Mesendoderm (in vitro differentiated cells): ENCODE measurements at regions not wholly inside any gene's neighbourhood (a gene's known extent, or its start where the extent isn't known, plus 50 kb on each side); places are given as distances from the start of the nearest gene placed in this dataset.

Experiments
- DNase-seq: peaks from one replicate; pipeline ENCODE4 v3.0.0; 2013
- H2AK5ac ChIP-seq: 2 replicates; pipeline ENCODE4 v1.6.1; 2013; ENCODE audit warnings: low read length, inconsistent platforms
- H2BK120ac ChIP-seq: 2 replicates; pipeline ENCODE4 v1.6.1; 2013; ENCODE audit warnings: low read depth, mild to moderate bottlenecking, low read length, moderate library complexity, mixed read lengths
- H2BK15ac ChIP-seq: replicated peaks from 2 replicates; pipeline ENCODE4 v1.6.1; 2013; ENCODE audit warnings: low read depth, mild to moderate bottlenecking, moderate library complexity
- H2BK5ac ChIP-seq: 2 replicates; pipeline ENCODE4 v1.6.1; 2013; ENCODE audit warnings: low read length, inconsistent platforms
- H3K18ac ChIP-seq: 2 replicates; pipeline ENCODE4 v1.6.1; 2013; ENCODE audit warnings: mild to moderate bottlenecking, low read length, mixed read lengths
- H3K23ac ChIP-seq: one replicate; pipeline ENCODE4 v1.6.1; 2013; ENCODE audit warnings: low read length
- H3K27ac ChIP-seq: 2 replicates; pipeline ENCODE4 v1.5.1; 2013; ENCODE audit warnings: low read depth, mild to moderate bottlenecking, inconsistent platforms, low read length, moderate library complexity
- H3K27me3 ChIP-seq: 2 replicates; pipeline ENCODE4 v1.6.1; 2013; ENCODE audit warnings: low read length, control low read depth, mild to moderate bottlenecking, inconsistent platforms; ENCODE audit not compliant: insufficient read depth, poor library complexity
- H3K36me3 ChIP-seq: 2 replicates; pipeline ENCODE4 v1.6.1; 2013; ENCODE audit warnings: low read length, inconsistent platforms; ENCODE audit not compliant: control insufficient read depth, insufficient read depth
- H3K4ac ChIP-seq: one replicate; pipeline ENCODE4 v1.6.1; 2013; ENCODE audit warnings: low read depth, mild to moderate bottlenecking, low read length, moderate library complexity
- H3K4me1 ChIP-seq: 2 replicates; pipeline ENCODE4 v1.6.1; 2013; ENCODE audit warnings: low read depth, low read length, inconsistent platforms; ENCODE audit not compliant: control insufficient read depth
- H3K4me2 ChIP-seq: 2 replicates; pipeline ENCODE4 v1.6.1; 2013; ENCODE audit warnings: low read length
- H3K4me3 ChIP-seq: 2 replicates; pipeline ENCODE4 v1.5.1; 2013; ENCODE audit warnings: mild to moderate bottlenecking, low read length
- H3K56ac ChIP-seq: one replicate; pipeline ENCODE4 v1.6.1; 2013; ENCODE audit warnings: low read length
- H3K79me1 ChIP-seq: 2 replicates; pipeline ENCODE4 v1.6.1; 2013; ENCODE audit warnings: low read length, inconsistent platforms
- H3K79me2 ChIP-seq: 2 replicates; pipeline ENCODE4 v1.6.1; 2013; ENCODE audit warnings: mild to moderate bottlenecking, low read length; ENCODE audit not compliant: control insufficient read depth, insufficient read depth
- H3K9ac ChIP-seq: 2 replicates; pipeline ENCODE4 v1.6.1; 2013; ENCODE audit warnings: low read length, inconsistent platforms
- H4K5ac ChIP-seq: one replicate; pipeline ENCODE4 v1.6.1; 2013; ENCODE audit warnings: low read length
- H4K8ac ChIP-seq: one replicate; pipeline ENCODE4 v1.6.1; 2013; ENCODE audit warnings: low read depth, mild to moderate bottlenecking, control low read depth, low read length, moderate library complexity
- WGBS: extraction: QIAGEN DNeasy Blood & Tissue Kit; methylation state at CpG from one replicate; pipeline ENCODE4 v1.1.7; 2013; ENCODE audit warnings: low lambda C conversion rate, missing lambda C conversion rate; ENCODE audit not compliant: insufficient coverage; ENCODE audit errors: extremely low coverage; 5-methylcytosine and 5-hydroxymethylcytosine counted together

DNA sequence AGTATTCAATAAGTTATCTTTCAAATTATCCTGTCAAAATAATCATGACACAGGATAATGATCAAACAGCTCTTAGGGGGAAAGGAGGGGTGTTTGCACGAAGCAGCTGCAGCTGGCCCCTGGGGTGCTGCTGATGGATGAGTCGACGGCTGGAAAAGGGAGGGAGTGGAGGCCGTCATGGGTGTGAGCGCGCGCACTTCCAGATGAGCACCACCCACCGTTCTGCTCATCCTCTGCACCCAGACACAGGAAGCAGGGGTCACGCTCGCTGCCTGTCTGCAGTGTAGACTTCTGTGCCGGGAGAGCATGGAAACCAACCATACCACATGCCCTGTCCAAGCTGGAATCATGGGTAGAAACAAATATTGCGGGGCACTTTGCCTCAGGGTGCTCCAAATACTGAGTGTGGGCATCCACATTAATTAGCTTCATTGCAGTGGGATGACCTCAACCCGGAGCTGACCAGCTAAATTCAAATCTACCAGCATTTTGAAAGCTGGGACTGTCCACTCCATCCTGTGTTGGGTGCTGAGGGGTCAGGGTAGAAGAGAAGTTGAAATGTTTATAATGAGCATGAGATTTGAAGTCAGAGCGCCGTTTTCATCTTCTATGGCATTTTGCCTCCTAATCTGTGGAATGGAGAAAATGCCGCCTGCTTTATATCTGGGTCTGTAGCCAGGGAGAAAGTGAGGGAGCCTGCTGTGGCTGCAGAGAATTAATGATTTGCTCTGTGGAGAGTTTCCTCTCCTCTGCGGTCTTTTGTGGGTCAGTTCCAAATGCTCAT, 802.4 kb downstream of the TBC1D22A start:
- H3K27me3 ChIP-seq = no peaks in the 10 kb centered on the region

GRCh38 chr22:47564158-47564450, 801.7 kb downstream of the TBC1D22A start:
- H3K27ac ChIP-seq = no peak overlapping the region
- no peak overlapping the region for H3K4ac ChIP-seq
- no peak overlapping the region for H2BK15ac ChIP-seq
- no peaks in the 10 kb centered on the region for H3K27me3 ChIP-seq
- no peaks in the 10 kb centered on the region for H3K36me3 ChIP-seq
- H3K79me2 ChIP-seq = no peaks in the 10 kb centered on the region
- H2AK5ac ChIP-seq = no peak overlapping the region
- no peak overlapping the region for H4K5ac ChIP-seq
- H3K4me1 ChIP-seq = no peaks in the 10 kb centered on the region
- no peak overlapping the region for H2BK120ac ChIP-seq
- no peak overlapping the region for H3K18ac ChIP-seq
- H3K4me2 ChIP-seq = no peak overlapping the region
- H4K8ac ChIP-seq = no peak overlapping the region
- H3K79me1 ChIP-seq = no peaks in the 10 kb centered on the region
- H3K9ac ChIP-seq = no peak overlapping the region
- DNase-seq = no peak
- no peak overlapping the region for H3K23ac ChIP-seq
- no CpG with 5 or more reads among the region's 12 CpGs for WGBS
- H3K56ac ChIP-seq = no peak overlapping the region
- no peak overlapping the region for H3K4me3 ChIP-seq
- H2BK5ac ChIP-seq = no peak overlapping the region

More for the DNA sequence above, 802.4 kb downstream of the TBC1D22A start:
- Histone ChIP-seq H2BK120ac (no peak overlapping the region), H3K4me1 (no peaks in the 10 kb centered on the region), H2AK5ac (no peak overlapping the region), H2BK15ac (no peak overlapping the region), H3K79me1 (no peaks in the 10 kb centered on the region), H3K23ac (no peak overlapping the region), H3K27ac (no peak overlapping the region), H3K36me3 (no peaks in the 10 kb centered on the region), H3K56ac (no peak overlapping the region), H3K4ac (no peak overlapping the region), H3K4me3 (no peak overlapping the region), H3K79me2 (no peaks in the 10 kb centered on the region), H2BK5ac (no peak overlapping the region), H3K18ac (no peak overlapping the region), H3K9ac (no peak overlapping the region), H4K5ac (no peak overlapping the region), H4K8ac (no peak overlapping the region), H3K4me2 (no peak overlapping the region)
- DNase-seq = no peak
- WGBS = no CpG with 5 or more reads among the region's 17 CpGs

DNA sequence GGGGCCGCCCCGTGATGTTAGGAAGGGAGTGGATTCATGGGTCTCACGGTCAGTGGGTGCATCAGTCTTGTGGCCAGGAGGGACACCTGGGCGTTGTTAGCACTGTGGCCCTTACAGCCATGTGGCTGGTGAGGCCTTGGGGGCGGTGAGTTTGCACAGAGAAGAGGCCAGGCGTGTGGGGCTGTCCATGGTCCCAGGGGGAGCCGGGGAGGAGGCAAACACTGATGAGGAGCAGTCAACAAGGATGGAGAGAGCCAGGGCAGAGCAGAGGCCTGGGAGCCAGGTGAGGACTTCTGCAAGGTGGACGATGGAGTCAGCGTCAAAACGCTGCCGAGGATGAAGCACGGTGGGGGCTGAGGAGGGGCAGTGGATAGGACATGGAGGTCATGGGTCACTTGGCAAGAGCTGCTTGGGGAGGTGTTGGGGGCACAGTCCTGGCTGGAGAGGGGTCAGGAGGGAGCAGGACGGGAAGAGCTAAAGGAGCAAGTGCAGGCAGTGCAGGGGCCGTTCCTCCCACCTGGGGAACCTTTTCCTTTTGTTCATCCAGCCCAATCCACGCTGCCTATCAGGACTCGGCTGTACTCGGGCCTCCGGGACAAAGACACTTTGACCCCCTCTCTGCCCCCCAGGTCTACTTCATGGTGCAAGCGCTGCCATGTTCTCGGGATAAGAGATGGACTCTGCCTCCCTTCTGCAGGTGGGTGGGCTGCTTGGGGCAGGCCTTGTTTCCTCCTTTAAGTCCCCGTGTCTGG, 801.1 kb downstream of the TBC1D22A start:
- no peak overlapping the region for H2BK15ac ChIP-seq
- H3K79me1 ChIP-seq = no peaks in the 10 kb centered on the region
- no peak overlapping the region for H4K5ac ChIP-seq
- H3K4me1 ChIP-seq = no peaks in the 10 kb centered on the region
- no peaks in the 10 kb centered on the region for H3K79me2 ChIP-seq
- no peak overlapping the region for H2AK5ac ChIP-seq
- H3K36me3 ChIP-seq = no peaks in the 10 kb centered on the region
- WGBS = no CpG with 5 or more reads among the region's 21 CpGs
- no peak overlapping the region for H3K4me3 ChIP-seq
- no peak overlapping the region for H3K4ac ChIP-seq
- no peak overlapping the region for H3K27ac ChIP-seq
- H3K4me2 ChIP-seq = no peak overlapping the region
- H3K56ac ChIP-seq = no peak overlapping the region
- H3K27me3 ChIP-seq = no peaks in the 10 kb centered on the region
- DNase-seq = no peak
- H4K8ac ChIP-seq = no peak overlapping the region
- H2BK5ac ChIP-seq = no peak overlapping the region
- H3K18ac ChIP-seq = no peak overlapping the region
- H3K23ac ChIP-seq = no peak overlapping the region
- no peak overlapping the region for H3K9ac ChIP-seq
- no peak overlapping the region for H2BK120ac ChIP-seq

- Histone ChIP-seq H3K23ac (no peak overlapping the region), H3K9ac (no peak overlapping the region), H3K79me2 (no peaks in the 10 kb centered on the region), H2BK15ac (no peak overlapping the region), H4K8ac (no peak overlapping the region), H3K27me3 (no peaks in the 10 kb centered on the region), H4K5ac (no peak overlapping the region), H2BK5ac (no peak overlapping the region), H3K79me1 (no peaks in the 10 kb centered on the region), H3K4me2 (no peak overlapping the region), H3K4me3 (no peak overlapping the region), H3K36me3 (no peaks in the 10 kb centered on the region), H3K4me1 (no peaks in the 10 kb centered on the region), H3K18ac (no peak overlapping the region), H3K27ac (no peak overlapping the region), H3K4ac (no peak overlapping the region), H2BK120ac (no peak overlapping the region), H2AK5ac (no peak overlapping the region), H3K56ac (no peak overlapping the region)
- DNase-seq = no peak
- no CpG with 5 or more reads among the region's 5 CpGs for WGBS
Measured at GRCh38 chr22:47561766-47562165, 799.3 kb downstream of the TBC1D22A start.

GRCh38 chr22:47561115-47561675, 798.7 kb downstream of the TBC1D22A start:
- Histone ChIP-seq H2BK15ac (no peak overlapping the region), H3K79me2 (no peaks in the 10 kb centered on the region), H3K36me3 (no peaks in the 10 kb centered on the region), H4K5ac (no peak overlapping the region), H3K4me3 (no peak overlapping the region), H3K4me1 (no peaks in the 10 kb centered on the region), H3K4me2 (no peak overlapping the region), H4K8ac (no peak overlapping the region), H3K79me1 (no peaks in the 10 kb centered on the region), H3K23ac (no peak overlapping the region), H3K56ac (no peak overlapping the region), H2BK5ac (no peak overlapping the region), H2BK120ac (no peak overlapping the region), H3K27me3 (no peaks in the 10 kb centered on the region), H3K9ac (no peak overlapping the region), H3K27ac (no peak overlapping the region), H2AK5ac (no peak overlapping the region), H3K4ac (no peak overlapping the region), H3K18ac (no peak overlapping the region)
- WGBS = no CpG with 5 or more reads among the region's 9 CpGs
- DNase-seq = no peak
